ENCODE measurements at regions not wholly inside any gene's neighbourhood (a gene's known extent, or its start where the extent isn't known, plus 50 kb on each side); places are given as distances from the start of the nearest gene placed in this dataset.

GRCh38 chr13:109448629-109449028, 337.8 kb downstream of the IRS2 start:
- Histone ChIP-seq H3K79me2 (ENCODE audit: low read length) (no peaks in the 10 kb centered on the region), H3K9me3 (ENCODE audit: low read length) (no peaks in the 10 kb centered on the region), H3K4me2 (ENCODE audit: low read length) (no peak overlapping the region), H3K27ac (ENCODE audit: low read length) (no peak overlapping the region), H2AFZ (ENCODE audit: low read length) (no peak overlapping the region), H3F3A (ENCODE audit: low read length, unreplicated experiment) (no peaks in the 10 kb centered on the region), H3K27me3 (ENCODE audit: low read length) (no peaks in the 10 kb centered on the region), H3K4me3 (ENCODE audit: low read length) (no peak overlapping the region), H3K9ac (ENCODE audit: low read length) (no peak overlapping the region), H4K20me1 (ENCODE audit: low read length) (no peaks in the 10 kb centered on the region), H3K4me1 (ENCODE audit: insufficient read depth, low read length) (no peaks in the 10 kb centered on the region), H3K9me2 (replicated peaks; ENCODE audit: low read length) (no peaks in the 10 kb centered on the region), H3K36me3 (ENCODE audit: low read depth, low read length) (no peaks in the 10 kb centered on the region)
- ChIA-PET POLR2A (ENCODE audit: unreplicated experiment) (no interaction called here), CTCF (no interaction called here)
- ATAC-seq (no peak), DNase-seq (no peak)
- intact Hi-C loops (cut with micrococcal nuclease), result no loop called here
- TF ChIP-seq EZH2phosphoT487 (IDR thresholded peaks at IDR 0.05; ENCODE audit: borderline replicate concordance, low read length) (no peak), CTCF (conservative IDR thresholded peaks at IDR 0.05; ENCODE audit: low read depth, low read length) (no peak), EZH2 (IDR thresholded peaks at IDR 0.05; ENCODE audit: low read length, unreplicated experiment) (no peak)
- no TSS peak for BruUV-seq (replicated peaks)

- H2AFZ ChIP-seq (ENCODE audit: low read length), result no peak overlapping the region
- no peak overlapping the region for H3K4me3 ChIP-seq (ENCODE audit: low read length)
- H3K4me1 ChIP-seq (ENCODE audit: insufficient read depth, low read length), result no peaks in the 10 kb centered on the region
- H3K36me3 ChIP-seq (ENCODE audit: low read depth, low read length), result no peaks in the 10 kb centered on the region
- H3K27ac ChIP-seq (ENCODE audit: low read length), result no peak overlapping the region
- H3K4me2 ChIP-seq (ENCODE audit: low read length), result no peak overlapping the region
- no peak overlapping the region for H3K9ac ChIP-seq (ENCODE audit: low read length)
- TF ChIP-seq EZH2 (IDR thresholded peaks at IDR 0.05; ENCODE audit: low read length, unreplicated experiment), result no peak
- H4K20me1 ChIP-seq (ENCODE audit: low read length), result no peaks in the 10 kb centered on the region
- ChIA-PET CTCF (no interaction called here), POLR2A (ENCODE audit: unreplicated experiment) (no interaction called here)
- H3K27me3 ChIP-seq (ENCODE audit: low read length), result no peaks in the 10 kb centered on the region
- no peak for ATAC-seq
- H3K79me2 ChIP-seq (ENCODE audit: low read length), result no peaks in the 10 kb centered on the region
- intact Hi-C loops (cut with micrococcal nuclease), result no loop called here
- no peaks in the 10 kb centered on the region for H3K9me3 ChIP-seq (ENCODE audit: low read length)
- no TSS peak for BruUV-seq (replicated peaks)
- DNase-seq, result no peak
- no peaks in the 10 kb centered on the region for H3F3A ChIP-seq (ENCODE audit: low read length, unreplicated experiment)
- no peaks in the 10 kb centered on the region for H3K9me2 ChIP-seq (replicated peaks; ENCODE audit: low read length)
Observed at GRCh38 chr13:109447667-109448066, 338.7 kb downstream of the IRS2 start.

DNA sequence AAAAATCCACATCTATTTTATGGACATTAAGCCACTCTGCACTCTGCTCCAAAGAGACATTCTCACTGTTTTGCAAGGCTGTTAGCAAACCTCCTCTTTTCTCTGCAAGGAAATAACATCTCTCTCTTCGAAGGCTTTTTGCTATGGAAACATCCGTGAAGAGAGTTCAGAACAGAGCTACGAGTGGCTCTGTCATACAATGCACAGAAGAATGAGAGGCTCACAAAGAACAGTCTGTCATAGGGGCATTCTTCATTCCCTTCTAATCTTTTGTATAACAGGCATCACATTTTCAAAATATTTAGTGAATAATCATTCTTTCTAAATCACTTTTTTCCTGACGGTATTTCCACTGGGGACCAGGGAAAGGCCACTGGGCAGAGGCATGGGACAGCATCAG, 346.1 kb downstream of the IRS2 start:
- BruUV-seq (replicated peaks), result no TSS peak
- H3F3A ChIP-seq (ENCODE audit: low read length, unreplicated experiment), result no peaks in the 10 kb centered on the region

More for the DNA sequence above, 346.1 kb downstream of the IRS2 start:
- H3K36me3 ChIP-seq (ENCODE audit: low read depth, low read length), result no peaks in the 10 kb centered on the region
- H3K79me2 ChIP-seq (ENCODE audit: low read length), result no peaks in the 10 kb centered on the region
- no peak overlapping the region for H3K9ac ChIP-seq (ENCODE audit: low read length)
- H3K27me3 ChIP-seq (ENCODE audit: low read length), result no peaks in the 10 kb centered on the region
- TF ChIP-seq CTCF (conservative IDR thresholded peaks at IDR 0.05; ENCODE audit: low read depth, low read length), result no peak
- TF ChIP-seq EZH2 (IDR thresholded peaks at IDR 0.05; ENCODE audit: low read length, unreplicated experiment), result no peak
- TF ChIP-seq EZH2phosphoT487 (IDR thresholded peaks at IDR 0.05; ENCODE audit: borderline replicate concordance, low read length), result no peak
- intact Hi-C loops (cut with micrococcal nuclease), result no loop called here
- no peaks in the 10 kb centered on the region for H3K9me3 ChIP-seq (ENCODE audit: low read length)
- POLR2A ChIA-PET (ENCODE audit: unreplicated experiment), result no interaction called here
- no peak overlapping the region for H2AFZ ChIP-seq (ENCODE audit: low read length)
- H3K4me1 ChIP-seq (ENCODE audit: insufficient read depth, low read length), result no peaks in the 10 kb centered on the region
- H3K4me2 ChIP-seq (ENCODE audit: low read length), result no peak overlapping the region
- H3K9me2 ChIP-seq (replicated peaks; ENCODE audit: low read length), result no peaks in the 10 kb centered on the region
- no peak overlapping the region for H3K4me3 ChIP-seq (ENCODE audit: low read length)
- no peak overlapping the region for H3K27ac ChIP-seq (ENCODE audit: low read length)
- ATAC-seq (no peak), DNase-seq (no peak)
- CTCF ChIA-PET, result no interaction called here
- no peaks in the 10 kb centered on the region for H4K20me1 ChIP-seq (ENCODE audit: low read length)

Measured in PC-3 (cell line).